CD4-positive, CD25-positive, alpha-beta regulatory T cell (primary cell): ENCODE measurements at regions not wholly inside any gene's neighbourhood (a gene's known extent, or its start where the extent isn't known, plus 50 kb on each side); places are given as distances from the start of the nearest gene placed in this dataset.
A peak's percentile ranks its signal among the peaks of the same experiment; 100 is the strongest.

Experiments
- ATAC-seq, 2 donors: fragments of 150-1000 bp; cut with Tn5 transposase; one replicate each; pipeline ENCODE4 v1.10.0; 2021; ENCODE audit warnings: low read depth in 2 of 2, moderate number of reproducible peaks in 2 of 2, moderate library complexity in 1 of 2
- DNase-seq, 3 donors: peaks; one replicate each; pipeline versions ENCODE4 v3.0.0 to v3.0.0-alpha.2; 2012 to 2022; ENCODE audit warnings: mixed read lengths in 1 of 3
- H3K27ac ChIP-seq: one replicate; pipeline ENCODE4 v1.7.0; 2013; ENCODE audit warnings: mild to moderate bottlenecking, low read length; ENCODE audit not compliant: insufficient read depth, poor library complexity, severe bottlenecking
- H3K27me3 ChIP-seq: one replicate; pipeline ENCODE4 v1.7.0; 2013; ENCODE audit warnings: low read length; ENCODE audit not compliant: control insufficient read depth, insufficient read depth
- H3K36me3 ChIP-seq: one replicate; pipeline ENCODE4 v1.7.0; 2013; ENCODE audit warnings: mild to moderate bottlenecking, low read length, moderate library complexity; ENCODE audit not compliant: control insufficient read depth, insufficient read depth
- H3K4me1 ChIP-seq: 2 replicates; pipeline ENCODE4 v1.7.0; 2013; ENCODE audit warnings: mild to moderate bottlenecking, low read length; ENCODE audit not compliant: insufficient read depth, control insufficient read depth, poor library complexity, severe bottlenecking
- H3K4me3 ChIP-seq: one replicate; pipeline ENCODE4 v1.7.0; 2013; ENCODE audit warnings: low read depth, mild to moderate bottlenecking, low read length, moderate library complexity
- H3K9me3 ChIP-seq, 2 experiments: 1 replicate in 1 of 2; 2 replicates in 1 of 2; pipeline ENCODE4 v1.7.0; 2013; ENCODE audit warnings: low read length in 2 of 2, mild to moderate bottlenecking in 1 of 2, moderate library complexity in 1 of 2; ENCODE audit not compliant: control insufficient read depth in 2 of 2
- H3K27ac Mint-ChIP-seq, 3 donors: one replicate each; pipeline ENCODE4 v1.8.0; 2020 to 2022; ENCODE audit warnings: mild to moderate bottlenecking in 3 of 3, mixed read lengths in 3 of 3, moderate library complexity in 2 of 3
- H3K27me3 Mint-ChIP-seq: one replicate; pipeline ENCODE4 v1.8.0; 2022; ENCODE audit warnings: mild to moderate bottlenecking, mixed read lengths
- H3K36me3 Mint-ChIP-seq: one replicate; pipeline ENCODE4 v1.8.0; 2020; ENCODE audit warnings: mixed read lengths
- H3K4me1 Mint-ChIP-seq, 4 donors: one replicate each; pipeline ENCODE4 v1.8.0; 2020 to 2022; ENCODE audit warnings: mixed read lengths in 4 of 4, mild to moderate bottlenecking in 1 of 4
- H3K4me3 Mint-ChIP-seq, 4 donors: one replicate each; pipeline ENCODE4 v1.8.0; 2020 to 2022; ENCODE audit warnings: mild to moderate bottlenecking in 4 of 4, mixed read lengths in 4 of 4, moderate library complexity in 3 of 4
- H3K9me3 Mint-ChIP-seq, 7 donors: one replicate each; pipeline ENCODE4 v1.8.0; 2020 to 2022; ENCODE audit warnings: mixed read lengths in 7 of 7, mild to moderate bottlenecking in 3 of 7, moderate library complexity in 2 of 7

GRCh38 chr4:19739101-19739651 is 512.5 kb upstream of the SLIT2 start:
- ATAC-seq (no peak), DNase-seq (no peak)
- Histone ChIP-seq H3K9me3 (peaks cover 0 to 4% of the 10 kb centered on the region in 2 experiments), H3K36me3 (no peaks in the 10 kb centered on the region), H3K4me3 (no peak overlapping the region), H3K27ac (no peak overlapping the region), H3K27me3 (no peaks in the 10 kb centered on the region), H3K4me1 (no peaks in the 10 kb centered on the region)
- no peak overlapping the region for H3K4me3 Mint-ChIP-seq
- H3K27me3 Mint-ChIP-seq = no peaks in the 10 kb centered on the region
- no peaks in the 10 kb centered on the region for H3K4me1 Mint-ChIP-seq
- no peak overlapping the region for H3K27ac Mint-ChIP-seq
- H3K36me3 Mint-ChIP-seq = no peaks in the 10 kb centered on the region
- peaks cover 4 to 19% (median 9%) of the 10 kb centered on the region in 7 donors for H3K9me3 Mint-ChIP-seq

DNA sequence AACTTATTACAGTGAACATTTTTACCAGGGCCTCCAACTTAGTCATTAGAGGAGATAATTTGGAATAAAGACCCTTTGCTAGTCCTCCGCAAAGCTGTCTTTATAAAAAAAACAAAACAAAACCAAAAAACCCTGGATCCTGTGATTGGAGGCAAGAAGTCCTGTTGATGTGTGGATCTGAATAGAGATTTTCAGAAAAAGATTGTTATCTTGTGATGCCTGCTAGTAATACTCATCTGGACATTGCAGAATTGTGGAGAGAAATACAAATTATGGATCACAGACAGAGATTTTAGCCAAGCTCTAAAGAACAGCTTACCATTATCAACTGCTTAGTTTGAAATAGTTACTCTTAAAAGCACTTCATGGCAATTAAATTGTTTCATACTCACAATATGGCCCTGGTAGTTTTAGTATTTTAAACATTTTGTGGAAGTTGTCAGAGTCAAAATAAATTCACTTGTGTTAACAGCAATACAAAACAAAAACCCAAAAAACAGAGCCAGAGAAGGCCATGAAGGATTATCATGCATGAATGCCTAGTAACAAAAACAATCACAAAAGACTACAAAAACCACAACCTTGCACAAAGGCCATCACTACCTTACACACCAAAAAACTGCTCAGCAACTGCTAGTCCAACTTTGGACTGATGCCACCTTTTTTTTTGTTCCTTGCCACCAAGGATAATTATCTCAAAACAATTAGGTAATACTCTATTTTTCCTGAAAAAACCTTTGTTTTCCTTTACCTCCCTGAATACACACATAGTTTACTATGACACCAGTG is 514.5 kb upstream of the SLIT2 start:
- no peaks in the 10 kb centered on the region for H3K36me3 ChIP-seq
- Mint-ChIP-seq H3K27ac (no peak overlapping the region), H3K36me3 (no peaks in the 10 kb centered on the region), H3K4me1 (no peaks in the 10 kb centered on the region), H3K9me3 (peaks cover 3 to 17% (median 7%) of the 10 kb centered on the region in 7 donors), H3K27me3 (no peaks in the 10 kb centered on the region), H3K4me3 (no peak overlapping the region)
- no peak overlapping the region for H3K27ac ChIP-seq
- no peaks in the 10 kb centered on the region for H3K27me3 ChIP-seq
- peaks cover 0 to 4% of the 10 kb centered on the region in 2 experiments for H3K9me3 ChIP-seq
- DNase-seq = no peak
- H3K4me1 ChIP-seq = no peaks in the 10 kb centered on the region
- H3K4me3 ChIP-seq = no peak overlapping the region
- ATAC-seq = no peak

- H3K27ac Mint-ChIP-seq = no peak overlapping the region
- H3K27me3 Mint-ChIP-seq = no peaks in the 10 kb centered on the region
- no peaks in the 10 kb centered on the region for H3K9me3 ChIP-seq
- H3K9me3 Mint-ChIP-seq = peaks cover 3 to 12% (median 9%) of the 10 kb centered on the region in 7 donors
- no peak overlapping the region for H3K27ac ChIP-seq
- ATAC-seq = no peak
- no peak overlapping the region for H3K4me3 Mint-ChIP-seq
- H3K4me3 ChIP-seq = no peak overlapping the region
- no peaks in the 10 kb centered on the region for H3K4me1 Mint-ChIP-seq
- no peaks in the 10 kb centered on the region for H3K36me3 ChIP-seq
- no peak for DNase-seq
- no peaks in the 10 kb centered on the region for H3K4me1 ChIP-seq
- H3K36me3 Mint-ChIP-seq = no peaks in the 10 kb centered on the region
- no peaks in the 10 kb centered on the region for H3K27me3 ChIP-seq
These were observed 516.7 kb upstream of the SLIT2 start for GRCh38 chr4:19735012-19735411.

GRCh38 chr4:19729886-19730651 is 521.6 kb upstream of the SLIT2 start:
- ATAC-seq = no peak

DNA sequence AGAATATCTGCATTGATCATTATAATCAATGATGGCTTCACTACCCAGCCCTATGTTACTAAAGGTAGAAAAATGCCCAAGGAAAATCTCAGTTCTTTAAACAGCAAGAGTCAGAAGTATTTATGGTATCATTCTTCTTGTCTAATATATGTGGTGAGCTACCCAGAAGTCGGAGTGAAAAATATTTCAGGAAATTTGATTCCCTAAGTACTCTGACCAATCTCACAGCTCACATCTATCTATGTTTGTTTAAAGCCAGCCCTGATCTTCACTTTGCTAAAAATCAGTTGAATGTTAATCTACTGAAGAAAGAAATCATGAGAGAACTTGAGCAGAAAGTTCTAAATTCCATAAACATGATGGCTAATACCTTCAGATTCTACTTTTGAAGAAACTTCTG is 522.9 kb upstream of the SLIT2 start:
- Mint-ChIP-seq H3K4me1 (no peaks in the 10 kb centered on the region), H3K4me3 (no peak overlapping the region), H3K9me3 (peaks cover 0 to 12% (median 9%) of the 10 kb centered on the region in 7 donors), H3K27ac (no peak overlapping the region), H3K36me3 (no peaks in the 10 kb centered on the region), H3K27me3 (no peaks in the 10 kb centered on the region)
- no peak overlapping the region for H3K4me3 ChIP-seq
- H3K9me3 ChIP-seq = peaks cover 0 to 1% of the 10 kb centered on the region in 2 experiments
- H3K36me3 ChIP-seq = no peaks in the 10 kb centered on the region
- no peaks in the 10 kb centered on the region for H3K4me1 ChIP-seq
- H3K27ac ChIP-seq = no peak overlapping the region
- DNase-seq = no peak
- ATAC-seq = no peak
- H3K27me3 ChIP-seq = no peaks in the 10 kb centered on the region

More at GRCh38 chr4:19729886-19730651, 521.6 kb upstream of the SLIT2 start:
- H3K36me3 Mint-ChIP-seq = no peaks in the 10 kb centered on the region
- H3K9me3 Mint-ChIP-seq = peaks cover 0 to 15% (median 8%) of the 10 kb centered on the region in 7 donors
- H3K4me3 ChIP-seq = no peak overlapping the region
- H3K27me3 ChIP-seq = no peaks in the 10 kb centered on the region
- H3K27ac ChIP-seq = no peak overlapping the region
- no peak overlapping the region for H3K4me3 Mint-ChIP-seq
- DNase-seq = peak in 1 of 3 donors; percentile 2
- H3K9me3 ChIP-seq = peaks cover 0 to 1% of the 10 kb centered on the region in 2 experiments
- peak overlapping the region in 1 of 3 donors; percentile 2 for H3K27ac Mint-ChIP-seq
- H3K4me1 ChIP-seq = no peaks in the 10 kb centered on the region
- H3K27me3 Mint-ChIP-seq = no peaks in the 10 kb centered on the region
- H3K4me1 Mint-ChIP-seq = no peaks in the 10 kb centered on the region
- no peaks in the 10 kb centered on the region for H3K36me3 ChIP-seq

DNA sequence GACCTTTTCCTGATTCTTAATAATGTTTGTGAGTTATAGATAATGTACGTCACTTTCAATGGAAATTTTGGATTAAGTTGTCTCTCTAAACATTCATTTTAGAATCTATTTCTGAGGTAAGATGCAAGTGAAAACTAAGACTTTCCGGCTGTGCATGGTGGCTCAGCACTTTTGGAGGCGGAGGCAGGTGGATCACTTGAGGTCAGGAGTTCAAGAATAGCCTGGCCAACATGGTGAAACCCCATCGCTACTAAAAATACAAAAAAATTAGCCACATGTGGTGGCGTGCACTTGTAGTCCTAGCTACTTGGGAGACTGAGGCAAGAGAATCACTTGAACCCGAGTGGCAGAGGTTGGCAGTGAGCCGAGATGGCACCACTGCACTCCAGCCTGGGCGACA is 524.6 kb upstream of the SLIT2 start:
- H3K4me1 ChIP-seq = no peaks in the 10 kb centered on the region
- Mint-ChIP-seq H3K9me3 (peaks cover 11 to 16% (median 13%) of the 10 kb centered on the region in 7 donors), H3K4me1 (no peaks in the 10 kb centered on the region), H3K27me3 (no peaks in the 10 kb centered on the region), H3K27ac (no peak overlapping the region), H3K36me3 (no peaks in the 10 kb centered on the region), H3K4me3 (no peak overlapping the region)
- DNase-seq (no peak), ATAC-seq (no peak)
- no peaks in the 10 kb centered on the region for H3K36me3 ChIP-seq
- no peaks in the 10 kb centered on the region for H3K27me3 ChIP-seq
- no peak overlapping the region for H3K27ac ChIP-seq
- H3K9me3 ChIP-seq = peaks cover 0 to 1% of the 10 kb centered on the region in 2 experiments
- no peak overlapping the region for H3K4me3 ChIP-seq

DNA sequence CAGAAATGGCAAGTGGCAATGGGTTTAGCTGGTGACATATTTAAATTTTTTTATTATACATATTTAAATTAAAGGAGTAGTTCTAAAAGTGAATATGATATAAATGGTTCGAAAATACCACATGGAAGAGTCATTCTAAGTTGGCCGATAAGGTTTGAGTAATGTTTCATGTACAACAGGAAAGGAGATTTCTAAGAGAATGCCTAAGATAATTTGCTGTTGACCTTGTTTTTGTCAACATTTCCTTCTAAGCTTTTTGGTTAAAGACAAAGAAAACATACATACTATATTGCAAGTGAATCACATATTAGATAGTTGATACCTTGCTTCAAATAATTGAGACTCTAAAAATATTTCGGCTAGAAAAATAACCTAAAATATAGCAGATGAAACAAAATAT is 526.6 kb upstream of the SLIT2 start:
- H3K9me3 ChIP-seq = peaks cover 0 to 1% of the 10 kb centered on the region in 2 experiments
- DNase-seq (no peak), ATAC-seq (no peak)
- H3K36me3 Mint-ChIP-seq = no peaks in the 10 kb centered on the region
- no peak overlapping the region for H3K4me3 ChIP-seq
- no peak overlapping the region for H3K4me3 Mint-ChIP-seq
- no peaks in the 10 kb centered on the region for H3K27me3 ChIP-seq
- peaks cover 10 to 17% (median 12%) of the 10 kb centered on the region in 7 donors for H3K9me3 Mint-ChIP-seq
- no peaks in the 10 kb centered on the region for H3K27me3 Mint-ChIP-seq
- H3K27ac Mint-ChIP-seq = no peak overlapping the region
- no peaks in the 10 kb centered on the region for H3K4me1 Mint-ChIP-seq
- H3K4me1 ChIP-seq = no peaks in the 10 kb centered on the region
- no peak overlapping the region for H3K27ac ChIP-seq
- H3K36me3 ChIP-seq = no peaks in the 10 kb centered on the region
